Transverse colon (tissue), 4 donors: ENCODE measurements at regions not wholly inside any gene's neighbourhood (a gene's known extent, or its start where the extent isn't known, plus 50 kb on each side); places are given as distances from the start of the nearest gene placed in this dataset.
"Not testable (repeated sequence)": the region's sequence is repeated elsewhere in the genome, so short reads cannot be mapped to it uniquely, and the experiment has no call there.

Experiments used
- DNase-seq: peaks from one replicate; pipeline ENCODE4 v3.0.0-alpha.2; 2019
- H3K27ac ChIP-seq, 4 donors: fragments of 200-600 bp; sonication (generic); 2 replicates each; pipeline ENCODE4 v1.5.1; 2016 to 2018; ENCODE audit warnings: inconsistent platforms in 4 of 4
- H3K27me3 ChIP-seq: fragments of 200-600 bp; sonication (generic); 2 replicates; pipeline ENCODE4 v1.5.1; 2017; ENCODE audit warnings: inconsistent platforms
- H3K36me3 ChIP-seq, 4 donors: fragments of 200-600 bp; sonication (generic); 2 replicates each; pipeline ENCODE4 v1.5.1; 2017 to 2019; ENCODE audit warnings: inconsistent platforms in 4 of 4
- H3K4me1 ChIP-seq, 4 donors: fragments of 200-600 bp; sonication (generic); 2 replicates each; pipeline ENCODE4 v1.5.1; 2017 to 2020; ENCODE audit warnings: inconsistent platforms in 4 of 4
- H3K4me3 ChIP-seq, 4 donors: fragments of 200-600 bp; sonication (generic); 1 replicate in 1 of 4; 2 replicates in 3 of 4; pipeline versions ENCODE4 v1.5.1 to v1.6.1; 2017 to 2019; ENCODE audit warnings: inconsistent platforms in 4 of 4
- H3K9me3 ChIP-seq, 2 donors: fragments of 200-600 bp; sonication (generic); 2 replicates each; pipeline ENCODE4 v1.5.1; 2017 to 2019; ENCODE audit warnings: inconsistent platforms in 2 of 2
- EP300 ChIP-seq: sonication (generic); formaldehyde crosslinking; IDR thresholded peaks from one replicate; pipeline ENCODE4 v1.6.1; 2017; ENCODE audit warnings: antibody characterized with exemption, low read depth
- POLR2A ChIP-seq: fragments of 450-650 bp; IDR thresholded peaks from one replicate; pipeline ENCODE4 v1.6.1; 2016; ENCODE audit warnings: antibody characterized with exemption, mild to moderate bottlenecking, moderate library complexity
- POLR2AphosphoS5 ChIP-seq, 3 donors: sonication (generic); formaldehyde crosslinking; IDR thresholded peaks; one replicate each; pipeline ENCODE4 v1.6.1; 2016; ENCODE audit warnings: antibody characterized with exemption in 3 of 3
- WGBS, 2 donors: methylation state at CpG; one replicate each; pipeline ENCODE4 v1.1.5; 2018; ENCODE audit warnings: low coverage in 1 of 2; 5-methylcytosine and 5-hydroxymethylcytosine counted together
- in situ Hi-C, 4 donors: fragments of 200-750 bp; cut with MboI; loops; one replicate each; pipeline versions ENCODE4 v1.15.0 to v1.15.1; 2017; ENCODE audit warnings: low sequenced_read_pairs in 3 of 4, low pct_ligation_motif_present in 1 of 4, low pct_unique_long_range_greater_than_20kb in 1 of 4
- intact Hi-C: fragments of 100-400 bp; cut with DNase I; formaldehyde crosslinking; loops from one replicate; pipeline ENCODE4 v1.15.1; 2023; ENCODE audit warnings: low total_unique reads
- TF ChIP-seq, protein P1 (sequence below), 5 experiments: fragments of 200-600 bp in 3 of 5; fragments of 450-650 bp in 2 of 5; sonication (generic) in 3 of 5; IDR thresholded peaks; 1 replicate in 2 of 5; 2 replicates in 3 of 5; pipeline ENCODE4 v1.5.1; 2016 to 2017; ENCODE audit warnings: antibody characterized with exemption in 5 of 5, inconsistent platforms in 3 of 5, mild to moderate bottlenecking in 2 of 5, moderate library complexity in 1 of 5

DNA sequence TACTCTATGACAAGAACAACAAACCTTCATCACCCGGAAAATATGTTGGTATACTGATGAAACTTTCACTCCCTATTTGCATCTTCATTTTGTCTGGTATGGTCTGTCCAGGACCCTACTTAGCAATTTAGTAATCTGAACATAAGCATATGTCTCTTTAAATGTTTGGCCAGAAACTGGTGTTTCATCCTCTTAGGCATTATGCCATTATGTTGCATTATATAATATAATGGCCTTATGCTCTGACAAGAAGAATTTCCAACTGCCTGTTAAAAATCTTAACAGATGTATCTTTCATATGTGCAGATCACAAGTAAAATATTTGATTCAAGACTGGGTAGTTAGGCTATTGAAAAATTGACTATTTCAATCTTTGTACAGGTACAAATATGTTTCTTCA lies 610.6 kb upstream of the PRR20A start:
- no peak for DNase-seq
- Histone ChIP-seq H3K4me1 (no peaks in the 10 kb centered on the region), H3K27me3 (no peaks in the 10 kb centered on the region), H3K9me3 (no peaks in the 10 kb centered on the region), H3K36me3 (no peaks in the 10 kb centered on the region), H3K27ac (no peak overlapping the region), H3K4me3 (no peak overlapping the region)
- TF ChIP-seq, protein P1, sequence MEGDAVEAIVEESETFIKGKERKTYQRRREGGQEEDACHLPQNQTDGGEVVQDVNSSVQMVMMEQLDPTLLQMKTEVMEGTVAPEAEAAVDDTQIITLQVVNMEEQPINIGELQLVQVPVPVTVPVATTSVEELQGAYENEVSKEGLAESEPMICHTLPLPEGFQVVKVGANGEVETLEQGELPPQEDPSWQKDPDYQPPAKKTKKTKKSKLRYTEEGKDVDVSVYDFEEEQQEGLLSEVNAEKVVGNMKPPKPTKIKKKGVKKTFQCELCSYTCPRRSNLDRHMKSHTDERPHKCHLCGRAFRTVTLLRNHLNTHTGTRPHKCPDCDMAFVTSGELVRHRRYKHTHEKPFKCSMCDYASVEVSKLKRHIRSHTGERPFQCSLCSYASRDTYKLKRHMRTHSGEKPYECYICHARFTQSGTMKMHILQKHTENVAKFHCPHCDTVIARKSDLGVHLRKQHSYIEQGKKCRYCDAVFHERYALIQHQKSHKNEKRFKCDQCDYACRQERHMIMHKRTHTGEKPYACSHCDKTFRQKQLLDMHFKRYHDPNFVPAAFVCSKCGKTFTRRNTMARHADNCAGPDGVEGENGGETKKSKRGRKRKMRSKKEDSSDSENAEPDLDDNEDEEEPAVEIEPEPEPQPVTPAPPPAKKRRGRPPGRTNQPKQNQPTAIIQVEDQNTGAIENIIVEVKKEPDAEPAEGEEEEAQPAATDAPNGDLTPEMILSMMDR (IDR thresholded peaks at IDR 0.05) = no peak
- TF ChIP-seq POLR2AphosphoS5 (IDR thresholded peaks at IDR 0.05) (no peak), EP300 (no peak), POLR2A (no peak)
- intact Hi-C loops = no loop called here
- in situ Hi-C loops = no loop called here
- 87 to 88% methylated on average over 1 of the region's 1 CpG for WGBS, 2 donors

DNA sequence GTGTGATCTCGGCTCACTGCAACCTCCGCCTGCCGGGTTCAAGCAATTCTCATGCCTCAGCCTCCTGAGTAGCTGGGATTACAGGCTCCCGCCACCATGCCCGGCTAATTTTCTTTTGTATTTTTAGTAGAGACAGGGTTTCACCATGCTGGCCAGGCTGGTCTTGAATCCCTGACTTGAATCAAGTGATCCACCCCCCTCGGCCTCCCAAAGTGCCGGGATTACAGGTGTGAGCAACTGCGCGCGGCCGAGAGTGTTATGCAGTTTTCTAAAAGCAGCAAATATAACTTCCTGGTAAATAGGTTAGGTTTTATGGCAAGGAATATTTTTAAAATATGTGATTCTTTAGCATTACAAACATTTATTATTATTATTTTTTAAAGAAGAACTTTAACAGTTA lies 592.8 kb upstream of the PRR20A start:
- H3K27ac ChIP-seq, H3K36me3 ChIP-seq, H3K27me3 ChIP-seq, DNase-seq, H3K4me1 ChIP-seq, H3K9me3 ChIP-seq, H3K4me3 ChIP-seq, intact Hi-C loops, in situ Hi-C loops: not testable (repeated sequence)
- WGBS, 2 donors = 89 to 93% methylated on average over 11 of the region's 11 CpGs

DNA sequence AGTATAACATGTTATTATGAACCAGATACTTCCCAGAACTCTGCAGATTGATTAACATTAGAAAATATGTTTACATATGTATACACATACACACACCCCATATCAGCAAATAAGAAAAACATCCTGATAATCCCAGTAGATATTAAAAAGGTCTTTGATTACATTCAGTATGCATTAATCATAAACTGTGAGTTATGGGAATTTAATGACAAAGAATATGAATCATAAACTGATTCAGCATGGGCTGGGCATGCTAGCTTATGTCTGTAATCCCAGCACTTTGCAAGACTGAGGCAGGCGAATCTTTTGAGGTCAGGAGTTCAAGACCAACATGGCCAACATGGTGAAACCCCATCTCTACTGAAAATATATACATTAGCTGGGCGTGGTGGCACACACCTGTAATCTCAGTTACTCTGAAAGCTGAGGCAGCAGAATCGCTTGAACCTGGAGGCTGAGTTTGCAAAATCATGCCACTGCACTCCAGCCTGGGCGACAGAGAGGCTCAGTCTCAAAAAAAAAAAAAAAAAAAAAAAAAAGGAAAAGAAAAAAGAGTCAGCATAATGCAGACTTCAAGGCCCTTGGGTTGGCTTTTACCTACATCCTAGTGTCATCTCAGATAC lies 581.9 kb upstream of the PRR20A start:
- Histone ChIP-seq H3K4me1 (no peaks in the 10 kb centered on the region), H3K27me3 (no peaks in the 10 kb centered on the region), H3K4me3 (no peak overlapping the region), H3K9me3 (no peaks in the 10 kb centered on the region), H3K36me3 (no peaks in the 10 kb centered on the region), H3K27ac (no peak overlapping the region)
- in situ Hi-C loops = no loop called here
- TF ChIP-seq POLR2AphosphoS5 (IDR thresholded peaks at IDR 0.05) = no peak
- TF ChIP-seq POLR2A = no peak
- TF ChIP-seq, protein P1 (IDR thresholded peaks at IDR 0.05) = no peak
- TF ChIP-seq EP300 = no peak
- intact Hi-C loops = no loop called here
- DNase-seq = no peak
- WGBS, 2 donors = 53 to 63% methylated on average over 3 to 4 of the region's 4 CpGs

DNA sequence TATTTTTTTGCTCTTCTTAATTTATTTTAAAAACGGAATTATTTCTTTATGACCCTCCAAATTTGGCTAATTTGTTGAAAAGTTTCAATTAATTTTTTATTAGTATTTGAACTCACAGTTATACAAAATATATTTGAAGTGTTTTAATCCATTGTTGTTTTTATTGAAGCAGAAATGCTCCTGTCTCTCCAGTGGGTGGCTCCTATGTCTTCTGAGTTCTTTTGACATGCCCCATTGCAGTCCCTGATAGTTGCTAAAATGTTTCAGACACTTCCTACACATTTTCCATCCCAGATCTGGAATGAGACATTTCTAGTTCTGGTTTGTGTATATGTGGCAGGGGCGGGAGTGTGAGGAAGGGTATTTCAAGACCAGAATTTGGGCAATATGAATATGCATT lies 579.4 kb upstream of the PRR20A start:
- Histone ChIP-seq H3K27me3 (no peaks in the 10 kb centered on the region), H3K4me1 (no peaks in the 10 kb centered on the region), H3K9me3 (no peaks in the 10 kb centered on the region), H3K4me3 (no peak overlapping the region), H3K36me3 (no peaks in the 10 kb centered on the region), H3K27ac (no peak overlapping the region)
- no peak for TF ChIP-seq POLR2A
- TF ChIP-seq, protein P1 (IDR thresholded peaks at IDR 0.05) = no peak
- no peak for TF ChIP-seq EP300
- no peak for TF ChIP-seq POLR2AphosphoS5 (IDR thresholded peaks at IDR 0.05)
- 69 to 88% methylated on average over 2 of the region's 2 CpGs for WGBS, 2 donors
- intact Hi-C loops (no loop called here), in situ Hi-C loops (no loop called here)
- no peak for DNase-seq

DNA sequence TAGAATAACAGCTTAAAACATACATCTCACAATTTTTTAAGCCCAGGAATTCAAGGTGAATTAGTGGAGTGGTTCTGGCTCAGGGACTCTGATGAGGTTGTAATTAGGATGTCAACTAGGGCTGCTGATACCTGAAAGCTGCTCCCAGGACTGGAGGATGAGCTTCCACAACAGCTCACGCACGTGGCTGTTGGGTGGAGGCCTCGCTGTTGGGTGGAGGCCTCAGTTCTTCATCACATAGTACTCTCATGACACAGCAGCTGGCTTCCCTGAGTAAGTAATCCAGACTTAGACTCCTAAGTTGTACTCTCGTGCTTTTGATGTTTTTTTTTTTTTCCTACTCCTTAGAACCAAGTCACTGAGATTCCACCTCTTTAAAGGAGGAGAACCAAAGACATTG lies 577.1 kb upstream of the PRR20A start:
- no peak for DNase-seq
- WGBS, 2 donors = 66 to 67% methylated on average over 3 to 4 of the region's 4 CpGs
- H3K9me3 ChIP-seq = peaks cover 0 to 4% of the 10 kb centered on the region in 2 donors
- H3K4me3 ChIP-seq = no peak overlapping the region
- intact Hi-C loops = no loop called here
- in situ Hi-C loops = no loop called here
- H3K36me3 ChIP-seq = no peaks in the 10 kb centered on the region
- no peak overlapping the region for H3K27ac ChIP-seq
- TF ChIP-seq EP300 (no peak), POLR2AphosphoS5 (IDR thresholded peaks at IDR 0.05) (no peak), POLR2A (no peak)
- TF ChIP-seq, protein P1 (IDR thresholded peaks at IDR 0.05) = no peak
- H3K27me3 ChIP-seq = no peaks in the 10 kb centered on the region
- H3K4me1 ChIP-seq = no peaks in the 10 kb centered on the region
